ENCODE measurements at regions not wholly inside any gene's neighbourhood (a gene's known extent, or its start where the extent isn't known, plus 50 kb on each side); places are given as distances from the start of the nearest gene placed in this dataset.

DNA sequence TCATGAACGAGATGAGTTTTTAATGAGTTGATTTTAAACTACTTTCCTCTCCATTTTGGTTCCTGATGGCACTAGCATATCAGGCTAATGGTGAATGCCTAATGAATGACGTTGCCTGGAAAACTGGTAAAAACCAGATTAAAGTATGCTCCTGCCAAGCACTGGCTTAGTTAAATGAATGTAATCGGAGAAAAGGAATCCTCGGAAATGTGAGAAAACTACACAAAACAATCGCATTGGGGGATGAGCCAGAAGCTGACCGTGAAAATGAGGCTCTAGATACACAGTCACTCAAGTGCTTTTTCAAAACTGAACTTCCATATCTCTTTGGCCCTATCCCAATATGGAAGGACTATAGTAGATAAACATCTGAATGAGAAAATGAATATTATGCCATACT lies 153.8 kb upstream of the COL1A2 start:
- no peak for TF ChIP-seq ZNF384 (IDR thresholded peaks at IDR 0.05)
- no peak for TF ChIP-seq FOXA1 (IDR thresholded peaks at IDR 0.05)
- TF ChIP-seq, protein P1, sequence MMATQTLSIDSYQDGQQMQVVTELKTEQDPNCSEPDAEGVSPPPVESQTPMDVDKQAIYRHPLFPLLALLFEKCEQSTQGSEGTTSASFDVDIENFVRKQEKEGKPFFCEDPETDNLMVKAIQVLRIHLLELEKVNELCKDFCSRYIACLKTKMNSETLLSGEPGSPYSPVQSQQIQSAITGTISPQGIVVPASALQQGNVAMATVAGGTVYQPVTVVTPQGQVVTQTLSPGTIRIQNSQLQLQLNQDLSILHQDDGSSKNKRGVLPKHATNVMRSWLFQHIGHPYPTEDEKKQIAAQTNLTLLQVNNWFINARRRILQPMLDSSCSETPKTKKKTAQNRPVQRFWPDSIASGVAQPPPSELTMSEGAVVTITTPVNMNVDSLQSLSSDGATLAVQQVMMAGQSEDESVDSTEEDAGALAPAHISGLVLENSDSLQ (IDR thresholded peaks at IDR 0.05) = no peak
- TF ChIP-seq ELF4 (IDR thresholded peaks at IDR 0.05) = no peak
- TF ChIP-seq BHLHE40 (IDR thresholded peaks at IDR 0.05; ENCODE audit: borderline replicate concordance) = no peak
- no peak for TF ChIP-seq ARNT (IDR thresholded peaks at IDR 0.05)
- no peak for TF ChIP-seq FOXM1 (IDR thresholded peaks at IDR 0.05; ENCODE audit: borderline replicate concordance)
- TF ChIP-seq SUZ12 (IDR thresholded peaks at IDR 0.05) = no peak
